ENCODE measurements at regions not wholly inside any gene's neighbourhood (a gene's known extent, or its start where the extent isn't known, plus 50 kb on each side); places are given as distances from the start of the nearest gene placed in this dataset.

- Histone ChIP-seq H3K4me1 (ENCODE audit: control insufficient read depth in 2 of 2, insufficient read depth in 2 of 2, low read length in 2 of 2) (no peaks in the 10 kb centered on the region), H3K36me3 (ENCODE audit: control insufficient read depth in 2 of 2, insufficient read depth in 2 of 2, low read length in 1 of 2) (no peaks in the 10 kb centered on the region), H3K27ac (ENCODE audit: low read depth in 1 of 2, low read length in 1 of 2) (no peak overlapping the region), H3K9me3 (ENCODE audit: control insufficient read depth in 2 of 2, insufficient read depth in 1 of 2, low read length in 1 of 2) (peaks cover 0 to 6% of the 10 kb centered on the region in 2 donors), H3K4me3 (ENCODE audit: low read length in 2 of 2) (no peak overlapping the region), H3K27me3 (ENCODE audit: control insufficient read depth in 2 of 2, insufficient read depth in 1 of 2, low read length in 1 of 2) (no peaks in the 10 kb centered on the region)
- no peak for DNase-seq (ENCODE audit: low read depth in 6 of 9, low spot score in 9 of 9)
- WGBS = 92% methylated on average over 3 of the region's 3 CpGs
Measured at GRCh38 chr12:58463051-58463450, 457.3 kb downstream of the LRIG3 start.

GRCh38 chr12:58465418-58465817, 454.9 kb downstream of the LRIG3 start:
- WGBS = 93% methylated on average over 2 of the region's 2 CpGs

GRCh38 chr12:58470266-58471010, 449.9 kb downstream of the LRIG3 start:
- no peak for DNase-seq (ENCODE audit: low read depth in 6 of 9, low spot score in 9 of 9)
- no peak overlapping the region for H3K27ac ChIP-seq (ENCODE audit: low read depth in 1 of 2, low read length in 1 of 2)
- H3K9me3 ChIP-seq (ENCODE audit: control insufficient read depth in 2 of 2, insufficient read depth in 1 of 2, low read length in 1 of 2) = peaks cover 0 to 6% of the 10 kb centered on the region in 2 donors
- H3K4me1 ChIP-seq (ENCODE audit: control insufficient read depth in 2 of 2, insufficient read depth in 2 of 2, low read length in 2 of 2) = no peaks in the 10 kb centered on the region
- 65% methylated on average over 1 of the region's 1 CpG for WGBS
- no peaks in the 10 kb centered on the region for H3K36me3 ChIP-seq (ENCODE audit: control insufficient read depth in 2 of 2, insufficient read depth in 2 of 2, low read length in 1 of 2)
- H3K4me3 ChIP-seq (ENCODE audit: low read length in 2 of 2) = no peak overlapping the region
- H3K27me3 ChIP-seq (ENCODE audit: control insufficient read depth in 2 of 2, insufficient read depth in 1 of 2, low read length in 1 of 2) = no peaks in the 10 kb centered on the region

More at GRCh38 chr12:58465418-58465817, 454.9 kb downstream of the LRIG3 start:
- H3K27me3 ChIP-seq (ENCODE audit: control insufficient read depth in 2 of 2, insufficient read depth in 1 of 2, low read length in 1 of 2) = no peaks in the 10 kb centered on the region
- no peak overlapping the region for H3K27ac ChIP-seq (ENCODE audit: low read depth in 1 of 2, low read length in 1 of 2)
- no peak overlapping the region for H3K4me3 ChIP-seq (ENCODE audit: low read length in 2 of 2)
- no peak for DNase-seq (ENCODE audit: low read depth in 6 of 9, low spot score in 9 of 9)
- peaks cover 0 to 6% of the 10 kb centered on the region in 2 donors for H3K9me3 ChIP-seq (ENCODE audit: control insufficient read depth in 2 of 2, insufficient read depth in 1 of 2, low read length in 1 of 2)
- H3K4me1 ChIP-seq (ENCODE audit: control insufficient read depth in 2 of 2, insufficient read depth in 2 of 2, low read length in 2 of 2) = no peaks in the 10 kb centered on the region
- H3K36me3 ChIP-seq (ENCODE audit: control insufficient read depth in 2 of 2, insufficient read depth in 2 of 2, low read length in 1 of 2) = no peaks in the 10 kb centered on the region

- Histone ChIP-seq H3K9me3 (ENCODE audit: control insufficient read depth in 2 of 2, insufficient read depth in 1 of 2, low read length in 1 of 2) (no peaks in the 10 kb centered on the region), H3K4me1 (ENCODE audit: control insufficient read depth in 2 of 2, insufficient read depth in 2 of 2, low read length in 2 of 2) (no peaks in the 10 kb centered on the region), H3K36me3 (ENCODE audit: control insufficient read depth in 2 of 2, insufficient read depth in 2 of 2, low read length in 1 of 2) (no peaks in the 10 kb centered on the region), H3K27me3 (ENCODE audit: control insufficient read depth in 2 of 2, insufficient read depth in 1 of 2, low read length in 1 of 2) (no peaks in the 10 kb centered on the region), H3K4me3 (ENCODE audit: low read length in 2 of 2) (no peak overlapping the region), H3K27ac (ENCODE audit: low read depth in 1 of 2, low read length in 1 of 2) (no peak overlapping the region)
- DNase-seq (ENCODE audit: low read depth in 6 of 9, low spot score in 9 of 9) = no peak
Measured at GRCh38 chr12:58479401-58479800, 440.9 kb downstream of the LRIG3 start.

GRCh38 chr12:58481811-58482210, 438.5 kb downstream of the LRIG3 start:
- WGBS = 65% methylated on average over 3 of the region's 3 CpGs
- Histone ChIP-seq H3K4me3 (ENCODE audit: low read length in 2 of 2) (no peak overlapping the region), H3K9me3 (ENCODE audit: control insufficient read depth in 2 of 2, insufficient read depth in 1 of 2, low read length in 1 of 2) (no peaks in the 10 kb centered on the region), H3K4me1 (ENCODE audit: control insufficient read depth in 2 of 2, insufficient read depth in 2 of 2, low read length in 2 of 2) (no peaks in the 10 kb centered on the region), H3K27ac (ENCODE audit: low read depth in 1 of 2, low read length in 1 of 2) (no peak overlapping the region), H3K36me3 (ENCODE audit: control insufficient read depth in 2 of 2, insufficient read depth in 2 of 2, low read length in 1 of 2) (no peaks in the 10 kb centered on the region), H3K27me3 (ENCODE audit: control insufficient read depth in 2 of 2, insufficient read depth in 1 of 2, low read length in 1 of 2) (no peaks in the 10 kb centered on the region)
- no peak for DNase-seq (ENCODE audit: low read depth in 6 of 9, low spot score in 9 of 9)

GRCh38 chr12:58487255-58487654, 433.0 kb downstream of the LRIG3 start:
- DNase-seq (ENCODE audit: low read depth in 6 of 9, low spot score in 9 of 9) = no peak
- H3K36me3 ChIP-seq (ENCODE audit: control insufficient read depth in 2 of 2, insufficient read depth in 2 of 2, low read length in 1 of 2) = no peaks in the 10 kb centered on the region
- WGBS = 10% methylated on average over 1 of the region's 1 CpG

GRCh38 chr12:58487678-58488161, 432.6 kb downstream of the LRIG3 start:
- DNase-seq (ENCODE audit: low read depth in 6 of 9, low spot score in 9 of 9) = no peak
- H3K4me1 ChIP-seq (ENCODE audit: control insufficient read depth in 2 of 2, insufficient read depth in 2 of 2, low read length in 2 of 2) = no peaks in the 10 kb centered on the region

More at GRCh38 chr12:58487255-58487654, 433.0 kb downstream of the LRIG3 start:
- Histone ChIP-seq H3K9me3 (ENCODE audit: control insufficient read depth in 2 of 2, insufficient read depth in 1 of 2, low read length in 1 of 2) (no peaks in the 10 kb centered on the region), H3K27me3 (ENCODE audit: control insufficient read depth in 2 of 2, insufficient read depth in 1 of 2, low read length in 1 of 2) (no peaks in the 10 kb centered on the region), H3K4me1 (ENCODE audit: control insufficient read depth in 2 of 2, insufficient read depth in 2 of 2, low read length in 2 of 2) (no peaks in the 10 kb centered on the region), H3K27ac (ENCODE audit: low read depth in 1 of 2, low read length in 1 of 2) (no peak overlapping the region), H3K4me3 (ENCODE audit: low read length in 2 of 2) (no peak overlapping the region)

GRCh38 chr12:58489394-58489793, 430.9 kb downstream of the LRIG3 start:
- no peak overlapping the region for H3K27ac ChIP-seq (ENCODE audit: low read depth in 1 of 2, low read length in 1 of 2)
- no peak overlapping the region for H3K4me3 ChIP-seq (ENCODE audit: low read length in 2 of 2)
- 69% methylated on average over 1 of the region's 1 CpG for WGBS
- no peaks in the 10 kb centered on the region for H3K4me1 ChIP-seq (ENCODE audit: control insufficient read depth in 2 of 2, insufficient read depth in 2 of 2, low read length in 2 of 2)
- DNase-seq (ENCODE audit: low read depth in 6 of 9, low spot score in 9 of 9) = no peak
- H3K9me3 ChIP-seq (ENCODE audit: control insufficient read depth in 2 of 2, insufficient read depth in 1 of 2, low read length in 1 of 2) = no peaks in the 10 kb centered on the region
- no peaks in the 10 kb centered on the region for H3K36me3 ChIP-seq (ENCODE audit: control insufficient read depth in 2 of 2, insufficient read depth in 2 of 2, low read length in 1 of 2)
- no peaks in the 10 kb centered on the region for H3K27me3 ChIP-seq (ENCODE audit: control insufficient read depth in 2 of 2, insufficient read depth in 1 of 2, low read length in 1 of 2)

More at GRCh38 chr12:58487678-58488161, 432.6 kb downstream of the LRIG3 start:
- H3K36me3 ChIP-seq (ENCODE audit: control insufficient read depth in 2 of 2, insufficient read depth in 2 of 2, low read length in 1 of 2) = no peaks in the 10 kb centered on the region
- no peak overlapping the region for H3K4me3 ChIP-seq (ENCODE audit: low read length in 2 of 2)
- no peaks in the 10 kb centered on the region for H3K9me3 ChIP-seq (ENCODE audit: control insufficient read depth in 2 of 2, insufficient read depth in 1 of 2, low read length in 1 of 2)
- no peaks in the 10 kb centered on the region for H3K27me3 ChIP-seq (ENCODE audit: control insufficient read depth in 2 of 2, insufficient read depth in 1 of 2, low read length in 1 of 2)
- 91% methylated on average over 1 of the region's 1 CpG for WGBS
- H3K27ac ChIP-seq (ENCODE audit: low read depth in 1 of 2, low read length in 1 of 2) = no peak overlapping the region

GRCh38 chr12:58491306-58491705, 429.0 kb downstream of the LRIG3 start:
- 92% methylated on average over 3 of the region's 3 CpGs for WGBS
- Histone ChIP-seq H3K27me3 (ENCODE audit: control insufficient read depth in 2 of 2, insufficient read depth in 1 of 2, low read length in 1 of 2) (no peaks in the 10 kb centered on the region), H3K4me1 (ENCODE audit: control insufficient read depth in 2 of 2, insufficient read depth in 2 of 2, low read length in 2 of 2) (no peaks in the 10 kb centered on the region), H3K4me3 (ENCODE audit: low read length in 2 of 2) (no peak overlapping the region), H3K9me3 (ENCODE audit: control insufficient read depth in 2 of 2, insufficient read depth in 1 of 2, low read length in 1 of 2) (no peaks in the 10 kb centered on the region), H3K36me3 (ENCODE audit: control insufficient read depth in 2 of 2, insufficient read depth in 2 of 2, low read length in 1 of 2) (no peaks in the 10 kb centered on the region), H3K27ac (ENCODE audit: low read depth in 1 of 2, low read length in 1 of 2) (no peak overlapping the region)
- no peak for DNase-seq (ENCODE audit: low read depth in 6 of 9, low spot score in 9 of 9)

Data from thymus (tissue), 11 donors.